Non-pigmented ciliary epithelial cell (primary cell): ENCODE measurements at regions not wholly inside any gene's neighbourhood (a gene's known extent, or its start where the extent isn't known, plus 50 kb on each side); places are given as distances from the start of the nearest gene placed in this dataset.

Experiments
- DNase-seq: peaks from one replicate; pipeline ENCODE4 v3.0.0-alpha.2; 2010; ENCODE audit warnings: low read depth

GRCh38 chr5:139733698-139734538, 61.7 kb upstream of the PSD2 start:
- no peak for DNase-seq

GRCh38 chr5:139734539-139734916, 61.1 kb upstream of the PSD2 start:
- DNase-seq = no peak

GRCh38 chr5:139738193-139739149, 57.1 kb upstream of the PSD2 start:
- DNase-seq = no peak

- DNase-seq = no peak
Measured at GRCh38 chr5:139739150-139739974, 56.2 kb upstream of the PSD2 start.

- no peak for DNase-seq
Measured at GRCh38 chr5:139740138-139740991, 55.2 kb upstream of the PSD2 start.

GRCh38 chr5:139740992-139741672, 54.5 kb upstream of the PSD2 start:
- DNase-seq = no peak

GRCh38 chr5:139741823-139742172, 53.8 kb upstream of the PSD2 start:
- DNase-seq = no peak

GRCh38 chr5:139742173-139742903, 53.3 kb upstream of the PSD2 start:
- DNase-seq = no peak

GRCh38 chr5:139743001-139743771, 52.4 kb upstream of the PSD2 start:
- no peak for DNase-seq

GRCh38 chr5:139743804-139744203, 51.8 kb upstream of the PSD2 start:
- no peak for DNase-seq

GRCh38 chr5:139744471-139745131, 51.0 kb upstream of the PSD2 start:
- no peak for DNase-seq

- peak; percentile 55 for DNase-seq
Measured at GRCh38 chr5:139745132-139745799, 50.3 kb upstream of the PSD2 start.

- peak; percentile 44 for DNase-seq
Measured at GRCh38 chr5:139745800-139746690, 49.6 kb upstream of the PSD2 start.
